Adipocyte (in vitro differentiated cells): ENCODE measurements at regions not wholly inside any gene's neighbourhood (a gene's known extent, or its start where the extent isn't known, plus 50 kb on each side); places are given as distances from the start of the nearest gene placed in this dataset.

ENCODE experiments used
- DNase-seq: peaks from one replicate; pipeline ENCODE4 v3.0.0-alpha.2; 2015; ENCODE audit warnings: low read depth
- H3K27me3 ChIP-seq: replicated peaks from 2 replicates; pipeline ENCODE4 v1.7.0; 2013; ENCODE audit warnings: mild to moderate bottlenecking, low read length, moderate library complexity; ENCODE audit not compliant: control insufficient read depth, insufficient read depth
- H3K36me3 ChIP-seq: 2 replicates; pipeline ENCODE4 v1.7.0; 2013; ENCODE audit warnings: low read length, mild to moderate bottlenecking, moderate library complexity; ENCODE audit not compliant: control insufficient read depth, insufficient read depth, severe bottlenecking
- H3K4me1 ChIP-seq: 2 replicates; pipeline ENCODE4 v1.7.0; 2013; ENCODE audit warnings: mild to moderate bottlenecking, low read length, moderate library complexity; ENCODE audit not compliant: control insufficient read depth, insufficient read depth
- H3K4me3 ChIP-seq: 2 replicates; pipeline ENCODE4 v1.7.0; 2013; ENCODE audit warnings: mild to moderate bottlenecking, low read length, moderate library complexity
- H3K9ac ChIP-seq: 2 replicates; pipeline ENCODE4 v1.7.0; 2013; ENCODE audit warnings: mild to moderate bottlenecking, low read length, moderate library complexity
- H3K9me3 ChIP-seq: 2 replicates; pipeline ENCODE4 v1.7.0; 2013; ENCODE audit warnings: mild to moderate bottlenecking, low read length, moderate library complexity; ENCODE audit not compliant: control insufficient read depth

DNA sequence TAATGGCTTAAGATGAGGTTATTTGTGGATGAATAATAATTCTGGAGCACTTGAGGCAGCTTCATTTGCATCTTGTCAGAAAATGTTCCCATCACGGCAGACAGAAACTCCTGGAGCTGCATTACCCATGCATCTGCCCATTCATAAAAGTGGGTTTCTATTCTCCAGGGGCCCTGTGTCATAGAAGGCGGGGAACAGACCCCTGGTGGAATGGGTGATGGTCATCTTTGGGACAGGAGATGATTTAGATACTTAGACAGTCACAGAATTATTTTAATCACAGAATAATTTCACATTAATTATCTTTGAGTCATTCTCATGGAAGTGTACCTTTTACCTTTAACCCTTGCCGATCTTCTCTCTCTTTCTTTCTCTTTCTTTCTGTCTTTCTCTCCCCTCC lies 980.7 kb upstream of the TMEM132C start:
- Histone ChIP-seq H3K27me3 (no peaks in the 10 kb centered on the region), H3K36me3 (no peaks in the 10 kb centered on the region), H3K9me3 (no peaks in the 10 kb centered on the region)

DNA sequence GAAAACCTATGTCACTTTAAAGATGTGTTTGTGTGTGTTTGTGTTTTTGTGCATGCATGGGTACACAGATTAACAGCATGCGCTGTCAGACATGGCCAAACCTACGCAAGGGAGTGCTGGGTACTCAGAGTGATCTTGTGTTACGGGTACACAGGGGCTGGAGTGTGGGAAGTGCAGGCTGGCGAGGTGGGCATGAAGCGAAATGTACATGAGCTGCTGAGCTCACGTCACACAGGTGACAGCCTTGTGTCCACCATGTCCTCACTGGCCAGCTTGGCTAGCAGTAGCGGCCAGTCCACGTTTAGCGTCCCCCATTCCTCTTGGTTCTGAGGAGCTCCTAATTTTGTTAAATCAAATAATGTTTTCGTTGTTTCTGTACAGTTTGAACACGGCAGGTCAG lies 979.7 kb upstream of the TMEM132C start:
- no peaks in the 10 kb centered on the region for H3K27me3 ChIP-seq
- no peak overlapping the region for H3K4me3 ChIP-seq
- no peaks in the 10 kb centered on the region for H3K9me3 ChIP-seq
- no peak for DNase-seq
- no peak overlapping the region for H3K9ac ChIP-seq
- peaks cover 31% of the 10 kb centered on the region for H3K4me1 ChIP-seq
- no peaks in the 10 kb centered on the region for H3K36me3 ChIP-seq

More for the DNA sequence above, 980.7 kb upstream of the TMEM132C start:
- H3K4me3 ChIP-seq = no peak overlapping the region
- DNase-seq = no peak
- H3K4me1 ChIP-seq = peaks cover 31% of the 10 kb centered on the region
- peak overlapping the region; percentile 69 for H3K9ac ChIP-seq

- Histone ChIP-seq H3K36me3 (no peaks in the 10 kb centered on the region), H3K4me3 (no peak overlapping the region), H3K4me1 (peaks cover 6% of the 10 kb centered on the region), H3K27me3 (no peaks in the 10 kb centered on the region), H3K9ac (no peak overlapping the region), H3K9me3 (no peaks in the 10 kb centered on the region)
- no peak for DNase-seq
Measured at GRCh38 chr12:127290251-127290650, 976.7 kb upstream of the TMEM132C start.

DNA sequence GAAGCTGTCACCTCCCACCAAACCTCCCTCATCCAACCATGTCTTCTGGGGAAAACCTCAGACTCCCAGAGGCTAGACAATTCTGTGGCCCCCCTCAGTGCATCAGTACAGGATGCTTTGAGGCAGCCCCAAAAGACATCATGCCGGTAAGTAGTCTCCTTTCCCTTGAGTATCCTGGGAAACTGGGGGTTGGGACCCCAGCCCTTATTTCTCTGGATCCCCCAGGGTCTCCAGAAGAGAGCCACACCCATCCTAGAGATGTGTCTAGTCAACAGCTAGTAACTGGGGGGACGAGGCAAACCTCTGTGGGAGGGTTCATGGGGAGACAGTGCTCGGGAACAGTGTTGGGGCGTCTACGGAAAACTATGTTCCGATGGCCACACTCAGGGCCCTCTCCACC lies 974.2 kb upstream of the TMEM132C start:
- Histone ChIP-seq H3K36me3 (no peaks in the 10 kb centered on the region), H3K4me1 (no peaks in the 10 kb centered on the region), H3K9ac (no peak overlapping the region), H3K4me3 (no peak overlapping the region), H3K27me3 (no peaks in the 10 kb centered on the region), H3K9me3 (no peaks in the 10 kb centered on the region)
- no peak for DNase-seq

DNA sequence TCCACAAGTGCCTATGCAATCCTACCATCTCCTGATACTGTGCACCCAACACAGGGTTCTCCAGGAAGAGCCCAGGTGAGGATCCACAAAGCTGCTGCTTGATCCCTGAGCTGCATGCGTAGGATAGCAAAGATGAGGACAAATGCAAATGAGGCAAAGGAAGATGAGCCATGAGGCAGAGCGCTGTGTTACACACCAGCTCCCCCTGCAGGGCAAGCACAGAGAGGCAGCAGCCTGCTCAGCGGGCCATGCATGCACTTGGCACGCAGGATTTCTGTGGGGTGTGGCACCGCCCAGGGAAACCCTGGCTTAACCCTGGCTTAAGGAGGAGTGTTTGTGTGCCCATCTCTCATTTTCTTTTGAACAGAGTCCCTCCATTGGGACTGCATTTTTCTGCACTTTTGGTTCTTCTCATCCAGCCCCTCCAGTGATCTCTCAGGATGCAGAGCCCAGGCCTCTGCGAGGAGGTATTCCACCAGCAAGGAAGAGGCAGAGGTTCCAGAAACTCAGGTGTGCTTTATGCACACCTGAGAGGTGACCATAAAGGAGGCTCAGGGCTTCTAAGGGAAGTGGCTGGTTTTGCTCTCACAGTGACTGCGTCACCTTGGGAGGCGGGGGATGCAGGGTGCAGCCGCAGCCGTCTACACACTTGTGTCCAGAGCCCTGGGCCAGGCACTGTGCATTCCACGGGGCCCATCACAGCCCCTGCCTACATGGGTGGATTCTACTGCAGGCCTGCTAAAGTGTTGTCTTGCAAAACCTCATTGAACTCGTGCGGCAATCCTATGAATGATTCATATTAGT lies 973.3 kb upstream of the TMEM132C start:
- Histone ChIP-seq H3K27me3 (no peaks in the 10 kb centered on the region), H3K9ac (no peak overlapping the region), H3K36me3 (no peaks in the 10 kb centered on the region), H3K4me1 (no peaks in the 10 kb centered on the region), H3K9me3 (peaks cover 3% of the 10 kb centered on the region), H3K4me3 (no peak overlapping the region)
- peak; percentile 73 for DNase-seq

DNA sequence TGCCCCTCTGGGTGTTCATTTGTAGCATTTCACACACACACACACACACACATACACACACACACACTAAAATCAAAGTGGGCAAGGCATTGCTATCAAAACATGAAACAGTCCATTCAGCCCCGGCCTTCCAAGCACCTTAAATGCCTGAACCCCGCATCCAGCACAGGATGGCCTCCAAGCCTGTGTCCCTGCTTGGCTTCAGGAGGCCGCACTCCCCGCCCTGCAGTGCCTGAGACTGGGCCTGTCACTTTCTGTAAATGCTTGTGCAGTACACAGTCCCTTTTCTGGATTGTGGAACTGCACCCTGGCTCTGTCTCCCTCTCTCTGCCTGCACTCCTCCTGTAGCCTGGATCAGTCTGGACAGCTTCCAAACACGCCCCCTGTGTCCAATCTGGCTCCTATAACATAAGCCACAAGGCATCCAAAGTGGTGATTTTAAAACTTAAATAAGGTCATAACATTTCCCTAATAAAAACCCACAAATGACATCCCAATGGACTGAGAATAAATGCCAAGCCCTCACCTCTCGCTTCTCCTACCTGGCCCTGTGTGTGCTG lies 972.2 kb upstream of the TMEM132C start:
- DNase-seq = no peak
- Histone ChIP-seq H3K4me1 (no peaks in the 10 kb centered on the region), H3K9ac (no peak overlapping the region), H3K27me3 (no peaks in the 10 kb centered on the region), H3K4me3 (no peak overlapping the region), H3K36me3 (no peaks in the 10 kb centered on the region), H3K9me3 (peaks cover 12% of the 10 kb centered on the region)

- H3K9ac ChIP-seq = no peak overlapping the region
- peaks cover 18% of the 10 kb centered on the region for H3K9me3 ChIP-seq
- H3K27me3 ChIP-seq = no peaks in the 10 kb centered on the region
- H3K4me1 ChIP-seq = no peaks in the 10 kb centered on the region
- no peak overlapping the region for H3K4me3 ChIP-seq
- DNase-seq = no peak
- no peaks in the 10 kb centered on the region for H3K36me3 ChIP-seq
Measured at GRCh38 chr12:127295630-127296029, 971.3 kb upstream of the TMEM132C start.

- Histone ChIP-seq H3K4me3 (no peak overlapping the region), H3K36me3 (no peaks in the 10 kb centered on the region), H3K9me3 (peaks cover 18% of the 10 kb centered on the region), H3K9ac (no peak overlapping the region), H3K27me3 (no peaks in the 10 kb centered on the region), H3K4me1 (no peaks in the 10 kb centered on the region)
- no peak for DNase-seq
Measured at GRCh38 chr12:127296591-127296990, 970.4 kb upstream of the TMEM132C start.

- Histone ChIP-seq H3K9me3 (peaks cover 18% of the 10 kb centered on the region), H3K4me3 (no peak overlapping the region), H3K4me1 (no peaks in the 10 kb centered on the region), H3K9ac (no peak overlapping the region), H3K27me3 (no peaks in the 10 kb centered on the region), H3K36me3 (no peaks in the 10 kb centered on the region)
- DNase-seq = no peak
Measured at GRCh38 chr12:127297327-127297726, 969.6 kb upstream of the TMEM132C start.

GRCh38 chr12:127300075-127300474 lies 966.9 kb upstream of the TMEM132C start:
- H3K4me1 ChIP-seq = no peaks in the 10 kb centered on the region
- no peak overlapping the region for H3K9ac ChIP-seq
- no peaks in the 10 kb centered on the region for H3K36me3 ChIP-seq
- H3K4me3 ChIP-seq = no peak overlapping the region
- DNase-seq = no peak
- peaks cover 18% of the 10 kb centered on the region for H3K9me3 ChIP-seq
- peaks cover 4% of the 10 kb centered on the region for H3K27me3 ChIP-seq

DNA sequence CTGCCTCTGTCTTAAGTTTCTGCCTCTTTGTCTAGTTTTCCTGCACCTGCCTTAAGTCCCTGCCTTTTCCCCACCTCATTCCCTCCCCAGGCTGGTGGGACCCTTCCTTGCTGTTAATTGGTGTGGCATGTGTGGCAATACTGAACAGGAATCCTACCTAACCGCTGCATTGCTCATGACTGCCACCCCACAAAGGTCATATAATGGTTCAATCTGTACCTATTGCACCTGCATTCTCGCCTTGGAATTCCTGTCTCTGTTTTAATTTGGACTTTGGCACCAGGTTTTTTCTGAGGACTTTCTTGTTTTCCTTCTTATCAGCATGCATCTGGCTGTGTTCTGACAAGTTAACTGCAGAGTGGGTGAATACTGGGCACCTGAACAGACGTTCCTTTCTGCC lies 966.2 kb upstream of the TMEM132C start:
- H3K36me3 ChIP-seq = no peaks in the 10 kb centered on the region
- peaks cover 18% of the 10 kb centered on the region for H3K9me3 ChIP-seq
- no peak overlapping the region for H3K4me3 ChIP-seq
- no peaks in the 10 kb centered on the region for H3K4me1 ChIP-seq
- no peak for DNase-seq
- peaks cover 4% of the 10 kb centered on the region for H3K27me3 ChIP-seq
- no peak overlapping the region for H3K9ac ChIP-seq
